ENCODE measurements at regions not wholly inside any gene's neighbourhood (a gene's known extent, or its start where the extent isn't known, plus 50 kb on each side); places are given as distances from the start of the nearest gene placed in this dataset.

DNA sequence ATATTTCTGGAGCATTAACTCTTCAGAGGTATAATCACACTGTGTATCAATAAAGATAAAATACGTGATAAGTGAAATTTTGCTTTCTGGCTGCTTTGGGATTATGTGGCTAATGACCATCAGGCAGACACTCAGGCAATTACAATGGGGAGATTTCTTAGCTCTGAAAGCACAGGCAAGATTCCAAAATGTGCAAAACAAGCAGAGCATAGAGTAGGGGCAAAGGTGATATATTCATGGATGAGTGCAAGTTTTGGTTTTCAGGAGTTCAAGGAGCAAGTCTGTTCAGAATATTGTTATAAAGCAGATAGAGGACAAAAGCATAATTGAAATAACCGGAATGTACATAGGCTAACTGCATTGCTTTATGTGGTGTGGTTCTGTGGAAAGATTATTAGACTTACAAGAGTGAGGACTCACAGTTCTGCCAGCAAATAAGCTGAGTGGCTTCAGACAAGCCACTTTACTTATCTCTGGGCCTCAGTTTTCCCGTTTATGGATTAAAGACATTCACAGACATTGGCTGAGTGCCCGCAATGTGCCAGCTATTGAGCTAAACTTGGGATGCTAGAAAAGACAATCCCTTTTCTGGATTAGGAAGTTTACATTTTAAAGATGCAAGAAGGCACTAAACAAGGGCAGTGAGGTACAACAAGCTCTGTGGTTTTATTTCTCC lies 945.6 kb upstream of the ARRDC3 start:
- no peaks in the 10 kb centered on the region for H3K27me3 ChIP-seq (ENCODE audit: insufficient read depth, low read length, poor library complexity, severe bottlenecking)
- H3K9ac ChIP-seq (ENCODE audit: low read depth, low read length, poor library complexity, severe bottlenecking): no peak overlapping the region
- no peaks in the 10 kb centered on the region for H3K36me3 ChIP-seq (ENCODE audit: insufficient read depth, low read length)
- H3K9me3 ChIP-seq (ENCODE audit: insufficient read depth, low read depth, low read length): no peaks in the 10 kb centered on the region
- H3K4me2 ChIP-seq (ENCODE audit: low read depth, low read length, poor library complexity, severe bottlenecking): no peak overlapping the region
- TF ChIP-seq, protein P1, sequence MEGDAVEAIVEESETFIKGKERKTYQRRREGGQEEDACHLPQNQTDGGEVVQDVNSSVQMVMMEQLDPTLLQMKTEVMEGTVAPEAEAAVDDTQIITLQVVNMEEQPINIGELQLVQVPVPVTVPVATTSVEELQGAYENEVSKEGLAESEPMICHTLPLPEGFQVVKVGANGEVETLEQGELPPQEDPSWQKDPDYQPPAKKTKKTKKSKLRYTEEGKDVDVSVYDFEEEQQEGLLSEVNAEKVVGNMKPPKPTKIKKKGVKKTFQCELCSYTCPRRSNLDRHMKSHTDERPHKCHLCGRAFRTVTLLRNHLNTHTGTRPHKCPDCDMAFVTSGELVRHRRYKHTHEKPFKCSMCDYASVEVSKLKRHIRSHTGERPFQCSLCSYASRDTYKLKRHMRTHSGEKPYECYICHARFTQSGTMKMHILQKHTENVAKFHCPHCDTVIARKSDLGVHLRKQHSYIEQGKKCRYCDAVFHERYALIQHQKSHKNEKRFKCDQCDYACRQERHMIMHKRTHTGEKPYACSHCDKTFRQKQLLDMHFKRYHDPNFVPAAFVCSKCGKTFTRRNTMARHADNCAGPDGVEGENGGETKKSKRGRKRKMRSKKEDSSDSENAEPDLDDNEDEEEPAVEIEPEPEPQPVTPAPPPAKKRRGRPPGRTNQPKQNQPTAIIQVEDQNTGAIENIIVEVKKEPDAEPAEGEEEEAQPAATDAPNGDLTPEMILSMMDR (conservative IDR thresholded peaks at IDR 0.05; ENCODE audit: low read length): no peak
- no peak for TF ChIP-seq EZH2phosphoT487 (IDR thresholded peaks at IDR 0.05; ENCODE audit: borderline replicate concordance)
- no peak overlapping the region for H3K4me3 ChIP-seq (ENCODE audit: low read length, poor library complexity, severe bottlenecking)
- H3K9me2 ChIP-seq (replicated peaks; ENCODE audit: low read depth, low read length): no peaks in the 10 kb centered on the region
- H3K4me1 ChIP-seq (ENCODE audit: insufficient read depth, low read length, poor library complexity, severe bottlenecking): no peaks in the 10 kb centered on the region
- no peaks in the 10 kb centered on the region for H3K79me2 ChIP-seq (ENCODE audit: insufficient read depth, low read length)
- no peaks in the 10 kb centered on the region for H3F3A ChIP-seq (ENCODE audit: low read depth)
- H4K20me1 ChIP-seq (ENCODE audit: insufficient read depth, low read length, poor library complexity, severe bottlenecking): no peaks in the 10 kb centered on the region
- H2AFZ ChIP-seq (ENCODE audit: low read length): no peak overlapping the region

DNA sequence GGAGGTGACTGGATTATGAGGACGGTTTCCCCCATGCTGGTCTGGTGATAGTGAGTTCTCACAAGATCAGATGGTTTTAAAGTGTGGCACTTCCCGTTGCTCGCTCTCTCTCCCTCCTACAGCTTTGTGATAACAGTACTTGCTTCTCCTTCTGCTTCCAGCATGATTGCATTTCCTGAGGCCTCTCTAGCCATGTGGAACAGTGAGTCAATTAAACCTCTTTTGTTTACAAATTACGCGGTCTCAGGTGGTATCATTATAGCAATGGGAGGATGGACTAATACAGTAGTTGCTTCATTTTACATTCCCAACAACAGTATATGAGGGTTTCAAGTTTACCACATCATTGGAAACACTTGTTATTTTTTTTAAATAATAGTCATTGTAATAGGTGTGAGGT lies 937.3 kb upstream of the ARRDC3 start:
- TF ChIP-seq, protein P1 (conservative IDR thresholded peaks at IDR 0.05; ENCODE audit: low read length): no peak
- no peak for TF ChIP-seq EZH2phosphoT487 (IDR thresholded peaks at IDR 0.05; ENCODE audit: borderline replicate concordance)
- no peak overlapping the region for H3K4me3 ChIP-seq (ENCODE audit: low read length, poor library complexity, severe bottlenecking)
- no peaks in the 10 kb centered on the region for H3K9me2 ChIP-seq (replicated peaks; ENCODE audit: low read depth, low read length)
- no peaks in the 10 kb centered on the region for H3K9me3 ChIP-seq (ENCODE audit: insufficient read depth, low read depth, low read length)
- no peak overlapping the region for H2AFZ ChIP-seq (ENCODE audit: low read length)
- no peak overlapping the region for H3K9ac ChIP-seq (ENCODE audit: low read depth, low read length, poor library complexity, severe bottlenecking)
- no peaks in the 10 kb centered on the region for H3K79me2 ChIP-seq (ENCODE audit: insufficient read depth, low read length)
- no peaks in the 10 kb centered on the region for H4K20me1 ChIP-seq (ENCODE audit: insufficient read depth, low read length, poor library complexity, severe bottlenecking)
- no peaks in the 10 kb centered on the region for H3F3A ChIP-seq (ENCODE audit: low read depth)
- no peaks in the 10 kb centered on the region for H3K4me1 ChIP-seq (ENCODE audit: insufficient read depth, low read length, poor library complexity, severe bottlenecking)
- no peaks in the 10 kb centered on the region for H3K27me3 ChIP-seq (ENCODE audit: insufficient read depth, low read length, poor library complexity, severe bottlenecking)
- no peaks in the 10 kb centered on the region for H3K36me3 ChIP-seq (ENCODE audit: insufficient read depth, low read length)
- no peak overlapping the region for H3K4me2 ChIP-seq (ENCODE audit: low read depth, low read length, poor library complexity, severe bottlenecking)

DNA sequence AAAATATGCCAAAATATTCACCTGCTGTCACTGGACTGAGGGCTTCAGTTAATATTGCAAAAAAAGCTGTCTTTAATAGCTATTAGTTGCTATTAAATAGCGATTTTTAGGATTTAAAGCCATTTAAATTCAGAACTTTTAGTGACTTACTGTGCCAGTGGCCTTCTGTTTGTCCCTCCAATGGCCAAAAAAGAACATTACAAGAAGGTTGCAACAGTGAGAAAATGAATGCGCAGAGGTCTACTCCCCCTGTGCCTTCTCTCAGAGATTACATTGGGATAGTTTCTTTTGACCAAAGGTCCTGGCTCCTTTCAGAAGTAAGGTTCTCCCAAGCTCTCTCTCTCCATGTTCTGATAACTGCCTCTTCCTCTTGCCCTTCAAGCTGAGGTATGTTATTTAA lies 930.3 kb upstream of the ARRDC3 start:
- H3K4me3 ChIP-seq (ENCODE audit: low read length, poor library complexity, severe bottlenecking): no peak overlapping the region
- no peak for TF ChIP-seq EZH2phosphoT487 (IDR thresholded peaks at IDR 0.05; ENCODE audit: borderline replicate concordance)

More for the DNA sequence above, 930.3 kb upstream of the ARRDC3 start:
- H3K4me2 ChIP-seq (ENCODE audit: low read depth, low read length, poor library complexity, severe bottlenecking): no peak overlapping the region
- no peaks in the 10 kb centered on the region for H3K36me3 ChIP-seq (ENCODE audit: insufficient read depth, low read length)
- no peaks in the 10 kb centered on the region for H3K9me3 ChIP-seq (ENCODE audit: insufficient read depth, low read depth, low read length)
- H3K4me1 ChIP-seq (ENCODE audit: insufficient read depth, low read length, poor library complexity, severe bottlenecking): no peaks in the 10 kb centered on the region
- H3K9me2 ChIP-seq (replicated peaks; ENCODE audit: low read depth, low read length): no peaks in the 10 kb centered on the region
- no peak overlapping the region for H2AFZ ChIP-seq (ENCODE audit: low read length)
- no peaks in the 10 kb centered on the region for H4K20me1 ChIP-seq (ENCODE audit: insufficient read depth, low read length, poor library complexity, severe bottlenecking)
- H3K79me2 ChIP-seq (ENCODE audit: insufficient read depth, low read length): no peaks in the 10 kb centered on the region
- no peaks in the 10 kb centered on the region for H3K27me3 ChIP-seq (ENCODE audit: insufficient read depth, low read length, poor library complexity, severe bottlenecking)
- H3F3A ChIP-seq (ENCODE audit: low read depth): no peaks in the 10 kb centered on the region
- H3K9ac ChIP-seq (ENCODE audit: low read depth, low read length, poor library complexity, severe bottlenecking): no peak overlapping the region

Data from Loucy (cell line).